MCF 10A (cell line): ENCODE measurements at regions not wholly inside any gene's neighbourhood (a gene's known extent, or its start where the extent isn't known, plus 50 kb on each side); places are given as distances from the start of the nearest gene placed in this dataset.

Source experiments
- BruUV-seq: library from RNA; stranded (reverse); fragments of 400-500 nt; replicated peaks from 2 replicates; lab custom pipeline; 2021; lab: Mats Ljungman, UMichigan
- CTCF ChIA-PET: fragments of 300-600 bp; sonication (Branson Sonifier 250); formaldehyde crosslinking; extraction: SDS; loops from one replicate; lab custom pipeline; 2021; ENCODE audit warnings: antibody characterized with exemption, inconsistent platforms; lab: Yijun Ruan, JAX
- POLR2A ChIA-PET: fragments of 300-600, 350-650 bp; sonication (Branson Sonifier 250); formaldehyde crosslinking; extraction: SDS; loops from one replicate; lab custom pipeline; 2020; ENCODE audit warnings: antibody characterized with exemption, inconsistent platforms; lab: Yijun Ruan, JAX
- DNase-seq: peaks from one replicate; pipeline ENCODE4 v3.0.0-alpha.2; 2018; ENCODE audit not compliant: unreplicated experiment
- H3K27ac Mint-ChIP-seq: one replicate; pipeline ENCODE4 v1.8.0; 2022; ENCODE audit warnings: mild to moderate bottlenecking, low read depth, mixed read lengths; ENCODE audit not compliant: unreplicated experiment
- H3K27me3 Mint-ChIP-seq: one replicate; pipeline ENCODE4 v1.8.0; 2022; ENCODE audit warnings: mixed read lengths; ENCODE audit not compliant: insufficient read depth, unreplicated experiment
- H3K36me3 Mint-ChIP-seq: one replicate; pipeline ENCODE4 v1.8.0; 2022; ENCODE audit warnings: mild to moderate bottlenecking, moderate library complexity, mixed read lengths; ENCODE audit not compliant: insufficient read depth, unreplicated experiment
- H3K4me1 Mint-ChIP-seq: one replicate; pipeline ENCODE4 v1.8.0; 2022; ENCODE audit warnings: mixed read lengths; ENCODE audit not compliant: insufficient read depth, unreplicated experiment
- H3K4me3 Mint-ChIP-seq: one replicate; pipeline ENCODE4 v1.8.0; 2022; ENCODE audit warnings: mild to moderate bottlenecking, moderate library complexity, mixed read lengths; ENCODE audit not compliant: unreplicated experiment
- H3K9me3 Mint-ChIP-seq: one replicate; pipeline ENCODE4 v1.8.0; 2022; ENCODE audit warnings: mixed read lengths; ENCODE audit not compliant: unreplicated experiment
- CTCF ChIP-seq: fragments of 200-600 bp; IDR thresholded peaks from one replicate; pipeline ENCODE4 v1.8.0; 2022; ENCODE audit warnings: antibody characterized with exemption, mild to moderate bottlenecking; ENCODE audit not compliant: unreplicated experiment
- intact Hi-C: fragments of 100-400 bp; cut with micrococcal nuclease; formaldehyde crosslinking; loops from 2 replicates; pipeline ENCODE4 v1.14.1; 2022

GRCh38 chr9:82616545-82616944 lies 446.4 kb downstream of the RASEF start:
- H3K4me3 Mint-ChIP-seq = no peak overlapping the region
- no peaks in the 10 kb centered on the region for H3K9me3 Mint-ChIP-seq
- intact Hi-C loops = no loop called here
- no peaks in the 10 kb centered on the region for H3K4me1 Mint-ChIP-seq
- no TSS peak for BruUV-seq
- TF ChIP-seq CTCF = no peak
- no peaks in the 10 kb centered on the region for H3K27me3 Mint-ChIP-seq
- H3K27ac Mint-ChIP-seq = no peak overlapping the region
- ChIA-PET POLR2A (no interaction called here), CTCF (interaction anchor here (0.5 to 4.8 kb wide), 3 partner anchors 10 to 317 kb away, joined by 3 to 36 read pairs (median 4); no protein-coding TSS in a partner anchor)
- H3K36me3 Mint-ChIP-seq = no peaks in the 10 kb centered on the region
- no peak for DNase-seq

- no peak overlapping the region for H3K4me3 Mint-ChIP-seq
- H3K9me3 Mint-ChIP-seq = no peaks in the 10 kb centered on the region
- CTCF ChIA-PET = interaction anchor here (0.7 kb wide), 1 partner anchor 9 kb away, joined by 3 read pairs; no protein-coding TSS in a partner anchor
- H3K27me3 Mint-ChIP-seq = no peaks in the 10 kb centered on the region
- no peak overlapping the region for H3K27ac Mint-ChIP-seq
- no peak for DNase-seq
- BruUV-seq = no TSS peak
- POLR2A ChIA-PET = interaction anchor here (0.5 kb wide), 1 partner anchor 999 kb away, joined by 4 read pairs; no protein-coding TSS in a partner anchor
- no peak for TF ChIP-seq CTCF
- H3K4me1 Mint-ChIP-seq = no peaks in the 10 kb centered on the region
- H3K36me3 Mint-ChIP-seq = no peaks in the 10 kb centered on the region
- intact Hi-C loops = no loop called here
Measured at GRCh38 chr9:82621447-82621846, 441.5 kb downstream of the RASEF start.

GRCh38 chr9:82637368-82637767 lies 425.6 kb downstream of the RASEF start:
- intact Hi-C loops = no loop called here
- no peak for TF ChIP-seq CTCF
- BruUV-seq = no TSS peak
- peaks cover 7% of the 10 kb centered on the region for H3K9me3 Mint-ChIP-seq
- no peaks in the 10 kb centered on the region for H3K4me1 Mint-ChIP-seq
- no peak overlapping the region for H3K27ac Mint-ChIP-seq
- CTCF ChIA-PET = no interaction called here
- no peak for DNase-seq
- H3K27me3 Mint-ChIP-seq = no peaks in the 10 kb centered on the region
- no peak overlapping the region for H3K4me3 Mint-ChIP-seq
- POLR2A ChIA-PET = no interaction called here
- H3K36me3 Mint-ChIP-seq = no peaks in the 10 kb centered on the region

GRCh38 chr9:82645600-82645999 lies 417.3 kb downstream of the RASEF start:
- no peak overlapping the region for H3K27ac Mint-ChIP-seq
- no TSS peak for BruUV-seq
- no peak overlapping the region for H3K4me3 Mint-ChIP-seq
- no peaks in the 10 kb centered on the region for H3K27me3 Mint-ChIP-seq
- DNase-seq = no peak
- H3K4me1 Mint-ChIP-seq = no peaks in the 10 kb centered on the region
- H3K9me3 Mint-ChIP-seq = peaks cover 4% of the 10 kb centered on the region
- no peaks in the 10 kb centered on the region for H3K36me3 Mint-ChIP-seq
- intact Hi-C loops = no loop called here
- CTCF ChIA-PET = no interaction called here
- no peak for TF ChIP-seq CTCF
- POLR2A ChIA-PET = no interaction called here
